HEK293T (cell line): ENCODE measurements at regions not wholly inside any gene's neighbourhood (a gene's known extent, or its start where the extent isn't known, plus 50 kb on each side); places are given as distances from the start of the nearest gene placed in this dataset.

Source experiments
- CTCF ChIA-PET: fragments of 350-600 bp; formaldehyde crosslinking; extraction: SDS; loops from one replicate; lab custom pipeline; 2021; ENCODE audit warnings: antibody characterized with exemption, inconsistent platforms; lab: Yijun Ruan, JAX
- POLR2A ChIA-PET: fragments of 350-600 bp; formaldehyde crosslinking; extraction: SDS; loops from one replicate; lab custom pipeline; 2020; ENCODE audit warnings: antibody characterized with exemption, inconsistent platforms; lab: Yijun Ruan, JAX
- DNase-seq: peaks from one replicate; pipeline ENCODE4 v3.0.0; 2012; ENCODE audit warnings: mixed read lengths; ENCODE audit errors: extremely low spot score
- ARNT ChIP-seq: fragments of 450-650 bp; IDR thresholded peaks from 2 replicates; pipeline ENCODE4 v1.6.1; 2017; ENCODE audit warnings: mild to moderate bottlenecking
- BHLHE40 ChIP-seq: fragments of 450-650 bp; IDR thresholded peaks from 2 replicates; pipeline ENCODE4 v1.6.1; 2016; ENCODE audit warnings: mild to moderate bottlenecking, moderate library complexity, borderline replicate concordance
- CTBP1 ChIP-seq: fragments of 450-650 bp; IDR thresholded peaks from 2 replicates; pipeline ENCODE4 v1.6.1; 2016; ENCODE audit warnings: borderline replicate concordance
- ELF4 ChIP-seq: fragments of 450-650 bp; IDR thresholded peaks from 2 replicates; pipeline ENCODE4 v1.6.1; 2017; ENCODE audit warnings: antibody characterized with exemption
- FOXA1 ChIP-seq: fragments of 450-650 bp; IDR thresholded peaks from 2 replicates; pipeline ENCODE4 v1.6.1; 2016; ENCODE audit warnings: mild to moderate bottlenecking
- FOXK2 ChIP-seq: fragments of 450-650 bp; IDR thresholded peaks from 2 replicates; pipeline ENCODE4 v1.6.1; 2016; ENCODE audit warnings: mild to moderate bottlenecking
- FOXM1 ChIP-seq: fragments of 450-650 bp; IDR thresholded peaks from 2 replicates; pipeline ENCODE4 v1.6.1; 2017; ENCODE audit warnings: mild to moderate bottlenecking, borderline replicate concordance
- HDGF ChIP-seq: fragments of 450-650 bp; IDR thresholded peaks from 2 replicates; pipeline ENCODE4 v1.6.1; 2017; ENCODE audit warnings: antibody characterized with exemption, borderline replicate concordance
- L3MBTL2 ChIP-seq: fragments of 450-650 bp; conservative IDR thresholded peaks from 2 replicates; pipeline ENCODE4 v1.6.1; 2016; ENCODE audit warnings: mild to moderate bottlenecking
- LEF1 ChIP-seq: fragments of 450-650 bp; IDR thresholded peaks from 2 replicates; pipeline ENCODE4 v1.6.1; 2017; ENCODE audit warnings: mild to moderate bottlenecking, borderline replicate concordance
- NFRKB ChIP-seq: fragments of 450-650 bp; IDR thresholded peaks from 2 replicates; pipeline ENCODE4 v1.6.1; 2016; ENCODE audit warnings: mild to moderate bottlenecking, moderate library complexity
- PKNOX1 ChIP-seq: fragments of 450-650 bp; IDR thresholded peaks from 2 replicates; pipeline ENCODE4 v1.6.1; 2016
- SP1 ChIP-seq: fragments of 450-650 bp; IDR thresholded peaks from 2 replicates; pipeline ENCODE4 v1.6.1; 2017
- SUZ12 ChIP-seq: fragments of 450-650 bp; IDR thresholded peaks from 2 replicates; pipeline ENCODE4 v1.6.1; 2016; ENCODE audit warnings: mild to moderate bottlenecking
- TARDBP ChIP-seq: fragments of 450-650 bp; IDR thresholded peaks from 2 replicates; pipeline ENCODE4 v1.6.1; 2016
- ZNF384 ChIP-seq: fragments of 450-650 bp; IDR thresholded peaks from 2 replicates; pipeline ENCODE4 v1.6.1; 2016

- CTCF ChIA-PET, result no interaction called here
- TF ChIP-seq BHLHE40 (no peak), ARNT (no peak), NFRKB (no peak), FOXM1 (no peak), SUZ12 (no peak), FOXK2 (no peak), PKNOX1 (no peak), L3MBTL2 (no peak), ELF4 (no peak), LEF1 (no peak), TARDBP (no peak), ZNF384 (no peak), CTBP1 (no peak), SP1 (no peak), FOXA1 (no peak), HDGF (no peak)
- POLR2A ChIA-PET, result no interaction called here
- no peak for DNase-seq
Measured at GRCh38 chr5:89230178-89230577, 347.2 kb upstream of the MEF2C start.

GRCh38 chr5:89229331-89230070, 346.5 kb upstream of the MEF2C start:
- ChIA-PET POLR2A (no interaction called here), CTCF (no interaction called here)
- TF ChIP-seq ZNF384, result no peak
- TF ChIP-seq FOXA1, result no peak
- TF ChIP-seq TARDBP, result no peak
- no peak for TF ChIP-seq LEF1
- no peak for TF ChIP-seq SUZ12
- TF ChIP-seq CTBP1, result no peak
- TF ChIP-seq BHLHE40, result no peak
- TF ChIP-seq HDGF, result no peak
- TF ChIP-seq FOXK2, result no peak
- no peak for TF ChIP-seq SP1
- TF ChIP-seq FOXM1, result no peak
- no peak for TF ChIP-seq PKNOX1
- no peak for TF ChIP-seq NFRKB
- no peak for TF ChIP-seq ARNT
- TF ChIP-seq L3MBTL2, result no peak
- TF ChIP-seq ELF4, result no peak
- DNase-seq, result no peak

GRCh38 chr5:89228355-89228754, 345.4 kb upstream of the MEF2C start:
- TF ChIP-seq PKNOX1 (no peak), SUZ12 (no peak), CTBP1 (no peak), ELF4 (no peak), FOXA1 (no peak), FOXK2 (no peak), FOXM1 (no peak), HDGF (no peak), L3MBTL2 (no peak), BHLHE40 (no peak), NFRKB (no peak), LEF1 (no peak), ZNF384 (no peak), TARDBP (no peak), SP1 (no peak)
- no peak for DNase-seq
- ChIA-PET CTCF (interaction anchor here (0.6 kb wide), 1 partner anchor 1303 kb away, joined by 3 read pairs; no protein-coding TSS in a partner anchor), POLR2A (no interaction called here)

GRCh38 chr5:89218364-89218763, 335.4 kb upstream of the MEF2C start:
- CTCF ChIA-PET, result no interaction called here
- TF ChIP-seq L3MBTL2 (no peak), FOXA1 (no peak), NFRKB (no peak), FOXM1 (no peak), ZNF384 (no peak), SUZ12 (no peak), FOXK2 (no peak), HDGF (no peak), ELF4 (no peak), PKNOX1 (no peak), CTBP1 (no peak), BHLHE40 (no peak), SP1 (no peak), TARDBP (no peak), LEF1 (no peak), ARNT (no peak)
- POLR2A ChIA-PET, result no interaction called here
- DNase-seq, result no peak

GRCh38 chr5:89216606-89217005, 333.6 kb upstream of the MEF2C start:
- TF ChIP-seq PKNOX1 (no peak), LEF1 (no peak), CTBP1 (no peak), L3MBTL2 (no peak)
- ChIA-PET POLR2A (no interaction called here), CTCF (no interaction called here)
- DNase-seq, result no peak
